Astrocyte of the spinal cord (primary cell): ENCODE measurements at regions not wholly inside any gene's neighbourhood (a gene's known extent, or its start where the extent isn't known, plus 50 kb on each side); places are given as distances from the start of the nearest gene placed in this dataset.
"Not testable (repeated sequence)": the region's sequence is repeated elsewhere in the genome, so short reads cannot be mapped to it uniquely, and the experiment has no call there.

Source experiments
- DNase-seq: peaks from one replicate; pipeline ENCODE4 v3.0.0; 2011; ENCODE audit warnings: low read depth, low spot score
- H3K4me3 ChIP-seq: 2 replicates; pipeline ENCODE4 v1.5.1; 2011; ENCODE audit warnings: low read depth, mild to moderate bottlenecking, low read length, moderate library complexity
- CTCF ChIP-seq: IDR thresholded peaks from 2 replicates; pipeline ENCODE4 v1.5.1; 2012; ENCODE audit warnings: low read depth, mild to moderate bottlenecking, low read length, inconsistent platforms
- in situ Hi-C: cut with HindIII; loops from 2 replicates; pipeline ENCODE4 v1.10.0; 2017; ENCODE audit warnings: low sequenced_read_pairs

DNA sequence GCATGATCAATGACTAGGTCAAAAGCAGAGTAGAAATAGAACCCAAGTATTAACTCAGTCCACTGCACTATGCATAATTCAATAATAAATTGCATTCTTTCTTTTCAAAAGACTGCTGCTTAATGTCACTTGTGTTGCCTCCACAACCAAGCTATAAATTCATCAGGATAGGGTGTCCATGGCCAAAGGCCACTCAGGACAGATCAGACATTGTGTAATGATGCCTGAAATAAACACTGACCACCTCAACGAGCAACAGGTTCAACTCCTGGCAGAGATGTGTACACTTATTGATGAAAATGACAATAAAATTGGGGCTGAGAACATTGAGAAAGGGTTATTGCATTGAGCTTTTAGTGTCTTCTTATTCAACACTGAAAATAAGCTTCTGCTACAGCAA lies 194.5 kb upstream of the SPOPL start:
- in situ Hi-C loops, result no loop called here
- no peak overlapping the region for H3K4me3 ChIP-seq

GRCh38 chr2:138309760-138310159 lies 191.8 kb upstream of the SPOPL start:
- DNase-seq, result no peak
- no peak for TF ChIP-seq CTCF
- in situ Hi-C loops, result no loop called here
- H3K4me3 ChIP-seq, result no peak overlapping the region

More for the DNA sequence above, 194.5 kb upstream of the SPOPL start:
- no peak for DNase-seq
- no peak for TF ChIP-seq CTCF

GRCh38 chr2:138312061-138312460 lies 189.5 kb upstream of the SPOPL start:
- no peak for DNase-seq
- no peak overlapping the region for H3K4me3 ChIP-seq
- in situ Hi-C loops, result no loop called here
- TF ChIP-seq CTCF, result no peak

- in situ Hi-C loops, DNase-seq, H3K4me3 ChIP-seq: not testable (repeated sequence)
These were observed 186.0 kb upstream of the SPOPL start for GRCh38 chr2:138315619-138316018.

DNA sequence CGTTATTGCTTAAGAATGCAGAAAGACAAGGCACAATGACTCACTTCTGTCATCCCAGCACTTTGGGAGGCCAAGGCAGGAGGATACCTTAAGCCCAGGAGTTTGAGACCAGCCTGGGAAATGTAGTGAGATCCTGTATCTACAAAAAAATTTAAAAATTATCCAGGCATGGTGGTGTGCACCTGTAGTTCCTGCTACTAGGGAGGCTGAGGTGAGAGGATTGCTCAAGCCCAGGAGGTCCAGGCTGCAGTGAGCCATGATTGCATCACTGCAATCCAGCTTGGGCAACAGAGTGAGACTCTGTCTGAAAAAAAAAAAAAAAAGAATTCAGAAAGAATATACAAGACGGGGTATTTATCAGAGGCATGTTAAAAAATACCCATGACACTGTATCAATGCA lies 182.0 kb upstream of the SPOPL start:
- no peak for TF ChIP-seq CTCF
- in situ Hi-C loops, result no loop called here
- H3K4me3 ChIP-seq, result no peak overlapping the region
- DNase-seq, result no peak

DNA sequence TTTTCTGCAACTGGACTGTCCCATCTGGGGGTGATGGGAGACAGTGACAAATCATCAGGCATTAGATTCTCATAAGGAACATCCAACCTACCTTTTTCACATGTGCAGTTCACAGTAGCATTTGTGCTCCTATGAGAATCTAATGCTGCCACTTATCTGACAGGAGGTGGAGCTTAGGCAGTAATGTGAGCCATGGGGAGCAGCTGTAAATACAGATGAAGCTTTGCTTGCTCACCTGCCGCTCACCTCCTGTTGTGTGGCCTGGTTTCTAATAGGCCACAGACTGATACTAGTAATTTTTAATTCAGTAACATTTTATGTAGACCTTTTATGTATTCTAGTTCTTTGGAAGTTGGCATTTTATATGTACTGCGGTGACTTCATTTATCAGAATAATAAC lies 180.1 kb upstream of the SPOPL start:
- H3K4me3 ChIP-seq, result no peak overlapping the region
- TF ChIP-seq CTCF, result no peak
- in situ Hi-C loops, result no loop called here
- no peak for DNase-seq

DNA sequence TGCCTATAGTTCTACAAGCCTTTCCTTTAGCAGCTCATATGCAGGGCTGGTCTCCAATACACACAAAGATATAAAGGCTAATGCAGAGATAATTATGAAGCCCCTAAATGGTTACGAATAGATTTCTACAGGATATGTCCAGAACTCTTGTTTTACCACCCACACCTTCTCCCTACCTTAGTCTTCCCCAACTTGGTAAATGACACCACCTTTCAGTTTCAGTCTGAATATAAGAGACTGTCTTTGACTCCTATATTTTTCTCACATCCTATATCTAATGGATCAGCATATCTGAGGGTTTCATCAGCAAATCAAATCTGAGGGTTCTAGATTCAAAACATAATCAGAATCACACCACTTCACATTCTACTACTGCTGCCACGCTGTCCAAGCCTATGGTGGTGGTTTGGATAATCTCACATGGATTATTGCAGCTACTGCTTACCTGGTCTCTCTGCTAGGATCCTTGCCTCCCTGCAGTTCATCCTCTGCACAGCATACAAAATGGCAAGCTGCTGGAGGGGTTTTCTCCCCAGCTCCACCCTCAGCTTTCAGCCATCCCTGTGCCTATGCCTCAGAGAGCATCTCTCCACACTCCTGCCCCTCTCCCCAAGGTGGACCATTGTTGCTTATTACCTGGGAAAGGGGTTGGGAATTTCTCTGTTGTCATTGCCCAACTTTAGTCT lies 178.0 kb upstream of the SPOPL start:
- in situ Hi-C loops, result no loop called here
- no peak overlapping the region for H3K4me3 ChIP-seq
- DNase-seq, result no peak
- no peak for TF ChIP-seq CTCF
